Choroid plexus epithelial cell (primary cell): ENCODE measurements at regions not wholly inside any gene's neighbourhood (a gene's known extent, or its start where the extent isn't known, plus 50 kb on each side); places are given as distances from the start of the nearest gene placed in this dataset.

Experiments
- DNase-seq: peaks from one replicate; pipeline ENCODE4 v3.0.0-alpha.2; 2010; ENCODE audit warnings: low read depth
- H3K4me3 ChIP-seq: 2 replicates; pipeline ENCODE4 v1.5.1; 2011; ENCODE audit warnings: low read depth, mild to moderate bottlenecking, control low read depth, low read length, moderate library complexity
- CTCF ChIP-seq: conservative IDR thresholded peaks from 2 replicates; pipeline ENCODE4 v1.5.1; 2011; ENCODE audit warnings: low read depth, mild to moderate bottlenecking, control low read depth, inconsistent platforms, low read length, moderate library complexity

GRCh38 chr4:53730031-53730805, 138.9 kb upstream of the LNX1 start:
- no peak for TF ChIP-seq CTCF
- no peak overlapping the region for H3K4me3 ChIP-seq
- DNase-seq: no peak

GRCh38 chr4:53722110-53722509, 130.8 kb upstream of the LNX1 start:
- DNase-seq: peak; percentile 40
- no peak for TF ChIP-seq CTCF
- H3K4me3 ChIP-seq: no peak overlapping the region

- H3K4me3 ChIP-seq: no peak overlapping the region
- DNase-seq: no peak
- no peak for TF ChIP-seq CTCF
Observed at GRCh38 chr4:53721263-53721662, 130.0 kb upstream of the LNX1 start.

- TF ChIP-seq CTCF: no peak
- H3K4me3 ChIP-seq: no peak overlapping the region
- no peak for DNase-seq
Observed at GRCh38 chr4:53720776-53721175, 129.5 kb upstream of the LNX1 start.

- peak; percentile 66 for DNase-seq
Observed at GRCh38 chr4:53717064-53717549, 125.8 kb upstream of the LNX1 start.

GRCh38 chr4:53716471-53717063, 125.3 kb upstream of the LNX1 start:
- DNase-seq: no peak
- H3K4me3 ChIP-seq: no peak overlapping the region
- TF ChIP-seq CTCF: no peak

More at GRCh38 chr4:53717064-53717549, 125.8 kb upstream of the LNX1 start:
- no peak for TF ChIP-seq CTCF
- no peak overlapping the region for H3K4me3 ChIP-seq

GRCh38 chr4:53716011-53716410, 124.7 kb upstream of the LNX1 start:
- no peak for TF ChIP-seq CTCF
- no peak for DNase-seq
- H3K4me3 ChIP-seq: no peak overlapping the region
